AG04450 (cell line): ENCODE measurements at regions not wholly inside any gene's neighbourhood (a gene's known extent, or its start where the extent isn't known, plus 50 kb on each side); places are given as distances from the start of the nearest gene placed in this dataset.

ENCODE experiments used
- CTCF ChIA-PET: fragments of 300-600, 350-600 bp; formaldehyde crosslinking; extraction: SDS; loops from one replicate; lab custom pipeline; 2022; ENCODE audit warnings: antibody characterized with exemption, inconsistent platforms; lab: Charles Lee
- POLR2A ChIA-PET: fragments of 350-600 bp; formaldehyde crosslinking; extraction: SDS; loops from one replicate; lab custom pipeline; 2021; ENCODE audit warnings: antibody characterized with exemption, inconsistent platforms; lab: Yijun Ruan, JAX
- DNase-seq: peaks from one replicate; pipeline ENCODE4 v3.0.0-alpha.2; 2011; ENCODE audit warnings: low read depth, low spot score
- H3K27ac ChIP-seq: one replicate; pipeline ENCODE4 v1.5.1; 2012; ENCODE audit warnings: low read depth, low read length, control low read depth
- H3K27me3 ChIP-seq: one replicate; pipeline ENCODE4 v1.6.0; 2012; ENCODE audit warnings: low read length; ENCODE audit not compliant: control insufficient read depth, insufficient read depth
- H3K4me3 ChIP-seq: 2 replicates; pipeline ENCODE4 v1.5.1; 2011; ENCODE audit warnings: mild to moderate bottlenecking, low read depth, low read length, control low read depth
- H3K9me3 ChIP-seq: 2 replicates; pipeline ENCODE4 v1.5.1; 2012; ENCODE audit warnings: low read length; ENCODE audit not compliant: control insufficient read depth, insufficient read depth
- TF ChIP-seq, protein P1 (sequence below): IDR thresholded peaks from 2 replicates; pipeline ENCODE4 v1.5.1; 2011; ENCODE audit warnings: low read depth, low read length, control low read depth, inconsistent platforms

- TF ChIP-seq, protein P1, sequence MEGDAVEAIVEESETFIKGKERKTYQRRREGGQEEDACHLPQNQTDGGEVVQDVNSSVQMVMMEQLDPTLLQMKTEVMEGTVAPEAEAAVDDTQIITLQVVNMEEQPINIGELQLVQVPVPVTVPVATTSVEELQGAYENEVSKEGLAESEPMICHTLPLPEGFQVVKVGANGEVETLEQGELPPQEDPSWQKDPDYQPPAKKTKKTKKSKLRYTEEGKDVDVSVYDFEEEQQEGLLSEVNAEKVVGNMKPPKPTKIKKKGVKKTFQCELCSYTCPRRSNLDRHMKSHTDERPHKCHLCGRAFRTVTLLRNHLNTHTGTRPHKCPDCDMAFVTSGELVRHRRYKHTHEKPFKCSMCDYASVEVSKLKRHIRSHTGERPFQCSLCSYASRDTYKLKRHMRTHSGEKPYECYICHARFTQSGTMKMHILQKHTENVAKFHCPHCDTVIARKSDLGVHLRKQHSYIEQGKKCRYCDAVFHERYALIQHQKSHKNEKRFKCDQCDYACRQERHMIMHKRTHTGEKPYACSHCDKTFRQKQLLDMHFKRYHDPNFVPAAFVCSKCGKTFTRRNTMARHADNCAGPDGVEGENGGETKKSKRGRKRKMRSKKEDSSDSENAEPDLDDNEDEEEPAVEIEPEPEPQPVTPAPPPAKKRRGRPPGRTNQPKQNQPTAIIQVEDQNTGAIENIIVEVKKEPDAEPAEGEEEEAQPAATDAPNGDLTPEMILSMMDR = no peak
- CTCF ChIA-PET = no interaction called here
- no peak for DNase-seq
- Histone ChIP-seq H3K9me3 (peaks cover 52% of the 10 kb centered on the region), H3K4me3 (no peak overlapping the region), H3K27me3 (no peaks in the 10 kb centered on the region), H3K27ac (no peak overlapping the region)
- POLR2A ChIA-PET = no interaction called here
Measured at GRCh38 chr22:48724899-48725298, 1102.8 kb downstream of the BRD1 start.

GRCh38 chr22:48722661-48723060 is 1105.0 kb downstream of the BRD1 start:
- TF ChIP-seq, protein P1 = no peak
- H3K27ac ChIP-seq = no peak overlapping the region
- no peaks in the 10 kb centered on the region for H3K27me3 ChIP-seq
- peaks cover 70% of the 10 kb centered on the region for H3K9me3 ChIP-seq
- DNase-seq = no peak
- ChIA-PET POLR2A (no interaction called here), CTCF (no interaction called here)
- H3K4me3 ChIP-seq = no peak overlapping the region

DNA sequence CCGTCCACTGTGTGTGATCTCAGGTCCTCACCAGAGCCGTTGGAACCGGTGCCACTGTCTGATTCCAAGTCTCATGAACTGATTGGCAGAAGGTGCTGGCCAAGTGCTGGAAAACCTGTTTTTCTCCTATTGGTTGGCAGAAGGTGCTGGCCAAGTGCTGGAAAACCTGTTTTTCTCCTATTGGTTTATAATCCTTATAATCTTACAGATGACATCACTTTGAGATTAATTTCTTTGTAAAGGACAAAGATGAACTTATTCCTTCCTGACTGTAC is 1106.3 kb downstream of the BRD1 start:
- Histone ChIP-seq H3K9me3 (peaks cover 77% of the 10 kb centered on the region), H3K27ac (no peak overlapping the region), H3K4me3 (no peak overlapping the region), H3K27me3 (no peaks in the 10 kb centered on the region)
- POLR2A ChIA-PET = no interaction called here
- CTCF ChIA-PET = no interaction called here
- TF ChIP-seq, protein P1 = no peak
- DNase-seq = no peak

DNA sequence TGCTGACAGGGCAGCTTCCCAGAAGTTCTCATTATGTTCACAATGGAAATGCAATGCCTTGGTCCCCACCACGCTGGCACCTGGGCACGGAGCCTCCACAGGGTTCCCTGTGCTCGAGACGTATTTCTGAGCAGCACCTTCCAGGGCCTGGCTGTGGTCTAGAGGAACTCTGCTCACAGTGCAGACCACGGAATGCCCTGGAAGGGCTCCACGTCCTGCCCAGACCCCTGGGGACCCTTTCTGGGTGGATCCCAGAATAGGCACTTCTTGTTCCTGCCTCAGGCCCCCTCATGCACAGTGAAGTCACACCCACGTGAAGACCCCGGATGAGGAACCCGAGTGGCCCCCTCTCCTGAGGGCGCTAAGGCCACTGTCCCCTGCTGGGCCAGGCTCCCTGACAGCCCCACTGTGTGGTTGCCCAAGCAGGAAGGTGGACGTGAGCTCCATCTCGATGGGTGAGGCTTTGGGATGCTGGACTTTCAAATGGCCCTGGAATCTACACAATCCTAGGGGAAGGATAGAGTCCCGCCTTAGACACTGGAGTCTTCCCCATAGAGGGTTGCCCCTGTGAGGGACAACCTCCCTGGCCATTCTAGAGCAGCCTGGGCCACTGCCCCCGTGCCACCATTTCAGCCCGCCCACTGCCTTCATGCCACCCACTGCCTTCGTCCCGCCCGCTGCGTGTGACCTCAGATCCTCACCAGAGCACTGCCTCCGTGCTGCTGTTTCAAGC is 1106.8 kb downstream of the BRD1 start:
- no peak overlapping the region for H3K27ac ChIP-seq
- POLR2A ChIA-PET = no interaction called here
- no peak for DNase-seq

DNA sequence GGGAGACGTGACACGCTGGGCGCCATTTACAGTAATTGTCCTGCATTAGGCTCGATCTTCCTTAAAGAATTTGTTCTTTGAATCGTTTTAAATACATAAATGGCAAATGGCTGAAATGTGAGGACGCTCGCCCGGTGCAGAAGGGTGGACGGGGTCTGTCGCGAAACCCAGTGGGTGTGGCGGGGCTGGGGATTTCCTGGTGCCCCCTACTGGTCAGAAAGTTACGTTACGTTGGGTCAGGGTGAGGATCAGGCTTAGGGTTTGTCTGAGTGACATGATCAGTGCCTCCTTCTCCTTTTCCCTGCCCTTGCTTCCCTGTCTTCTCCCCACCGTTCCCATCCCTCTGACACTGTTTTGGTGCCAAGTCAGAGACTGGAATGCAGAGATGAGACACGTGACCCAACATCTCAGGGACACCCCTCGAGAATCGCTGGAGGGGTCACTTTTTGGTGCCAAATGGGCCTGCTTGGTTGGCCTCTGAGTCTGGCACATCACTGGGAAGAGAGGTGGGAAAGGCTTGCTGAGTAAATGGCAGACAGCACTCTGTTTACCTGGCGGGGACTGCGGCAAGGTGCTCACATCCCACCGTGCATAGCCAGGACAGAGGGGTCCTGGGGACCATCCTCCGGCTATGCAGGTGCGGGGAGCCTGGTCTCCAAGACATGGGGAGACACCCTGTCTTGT is 1107.6 kb downstream of the BRD1 start:
- Histone ChIP-seq H3K9me3 (peaks cover 79% of the 10 kb centered on the region), H3K27ac (no peak overlapping the region), H3K27me3 (no peaks in the 10 kb centered on the region), H3K4me3 (no peak overlapping the region)
- TF ChIP-seq, protein P1 = no peak
- ChIA-PET CTCF (no interaction called here), POLR2A (no interaction called here)
- DNase-seq = no peak

More for the DNA sequence above, 1106.8 kb downstream of the BRD1 start:
- TF ChIP-seq, protein P1 = no peak
- Histone ChIP-seq H3K4me3 (no peak overlapping the region), H3K27me3 (no peaks in the 10 kb centered on the region), H3K9me3 (peaks cover 75% of the 10 kb centered on the region)
- CTCF ChIA-PET = no interaction called here
